GM21526 (cell line): ENCODE measurements at regions not wholly inside any gene's neighbourhood (a gene's known extent, or its start where the extent isn't known, plus 50 kb on each side); places are given as distances from the start of the nearest gene placed in this dataset.
A peak's percentile ranks its signal among the peaks of the same experiment; 100 is the strongest.
"Not testable (repeated sequence)": the region's sequence is repeated elsewhere in the genome, so short reads cannot be mapped to it uniquely, and the experiment has no call there.

Experiments
- ATAC-seq: cut with Tn5 transposase; IDR thresholded peaks from one replicate; pipeline ENCODE4 v1.9.1; 2021; ENCODE audit warnings: moderate library complexity; ENCODE audit not compliant: unreplicated experiment, low FRiP score

DNA sequence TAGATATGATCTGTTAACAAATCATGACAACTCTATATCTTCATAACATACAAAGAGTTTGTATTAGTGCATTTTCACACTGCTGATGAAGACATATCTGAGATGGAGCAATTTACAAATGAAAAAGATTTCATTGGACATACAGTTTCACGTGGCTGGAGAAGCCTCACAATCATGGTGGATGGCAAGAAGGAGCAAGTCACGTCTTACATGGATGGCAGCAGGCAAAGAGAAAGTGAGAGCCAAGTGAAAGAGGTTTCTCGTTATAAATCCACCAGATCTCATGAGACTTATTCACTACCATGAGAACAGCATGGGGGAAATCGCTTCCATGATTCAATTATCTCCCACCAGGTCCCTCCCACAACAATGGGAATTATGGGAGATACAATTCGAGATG lies 157.6 kb downstream of the DUSP6 start:
- ATAC-seq = no peak

DNA sequence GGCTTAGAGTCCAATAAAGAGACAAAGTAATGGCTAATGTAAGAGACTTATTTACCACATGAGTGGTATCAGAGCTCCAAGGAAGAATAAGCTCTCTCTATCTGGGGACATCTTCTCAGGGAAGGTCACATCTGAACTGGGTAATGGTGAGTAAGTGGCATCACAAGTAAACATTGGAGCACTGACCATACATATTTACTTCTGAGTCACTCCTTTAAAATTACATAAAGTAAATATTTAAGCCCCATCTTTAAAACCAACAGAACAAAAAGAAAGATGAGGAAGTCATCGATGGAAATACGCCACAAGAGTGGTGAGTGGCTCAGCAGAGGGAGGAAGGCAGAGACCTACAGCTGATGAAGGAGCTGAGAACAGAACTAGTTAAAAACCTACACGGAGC lies 159.9 kb downstream of the DUSP6 start:
- no peak for ATAC-seq

DNA sequence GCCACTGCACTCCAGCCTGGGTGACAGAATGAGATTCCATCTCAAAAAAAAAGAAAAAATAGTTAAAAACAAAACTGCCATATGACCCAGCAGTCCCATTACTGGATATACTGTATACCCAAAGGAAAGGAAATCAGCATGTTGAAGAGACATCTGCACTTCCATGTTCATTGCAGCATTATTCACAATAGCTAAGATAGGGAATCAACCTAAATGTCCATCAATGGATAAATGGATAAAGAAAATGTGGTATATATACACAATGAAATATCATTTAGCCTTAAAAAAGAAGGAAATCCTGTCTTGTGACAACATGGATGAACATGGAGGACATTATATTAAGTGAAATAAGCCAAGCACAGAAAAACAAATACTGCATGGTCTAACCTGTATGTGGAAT lies 160.7 kb downstream of the DUSP6 start:
- not testable (repeated sequence) for ATAC-seq

DNA sequence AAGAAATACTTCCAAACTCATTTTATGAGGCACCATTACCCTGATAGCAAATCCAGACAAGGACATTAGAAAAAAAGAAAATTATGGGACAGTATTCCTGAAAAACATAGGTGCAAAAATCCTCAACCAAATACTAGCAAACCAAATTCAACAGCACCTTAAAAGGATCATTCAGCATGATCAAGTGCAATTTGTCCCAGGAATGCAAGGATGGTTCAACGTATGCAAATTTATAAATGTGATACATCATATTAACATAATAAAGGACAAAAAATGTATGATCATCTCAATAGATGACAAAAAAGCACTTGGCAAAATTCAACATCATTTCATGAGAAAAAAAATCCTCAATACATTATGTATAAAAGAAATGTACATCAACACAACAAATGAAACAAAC lies 162.9 kb downstream of the DUSP6 start:
- no peak for ATAC-seq

DNA sequence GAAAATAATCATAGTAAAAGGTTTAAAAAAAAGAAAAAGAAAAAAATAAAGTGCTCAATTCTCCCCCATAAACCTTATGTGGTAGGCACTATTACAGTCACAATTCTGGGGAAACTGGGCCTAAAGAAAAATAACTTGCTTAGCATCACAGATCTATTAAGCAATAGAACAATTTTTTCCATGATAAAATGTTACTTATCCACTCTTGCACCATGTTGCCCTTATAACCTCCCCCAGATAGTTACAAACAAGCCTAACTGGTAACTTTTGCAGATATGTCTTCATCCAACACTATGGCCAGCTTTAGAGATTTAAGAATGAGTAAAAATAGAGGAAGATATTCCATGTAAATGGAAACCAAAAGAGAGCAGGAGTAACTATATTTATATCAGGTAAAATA lies 164.8 kb downstream of the DUSP6 start:
- ATAC-seq = no peak

DNA sequence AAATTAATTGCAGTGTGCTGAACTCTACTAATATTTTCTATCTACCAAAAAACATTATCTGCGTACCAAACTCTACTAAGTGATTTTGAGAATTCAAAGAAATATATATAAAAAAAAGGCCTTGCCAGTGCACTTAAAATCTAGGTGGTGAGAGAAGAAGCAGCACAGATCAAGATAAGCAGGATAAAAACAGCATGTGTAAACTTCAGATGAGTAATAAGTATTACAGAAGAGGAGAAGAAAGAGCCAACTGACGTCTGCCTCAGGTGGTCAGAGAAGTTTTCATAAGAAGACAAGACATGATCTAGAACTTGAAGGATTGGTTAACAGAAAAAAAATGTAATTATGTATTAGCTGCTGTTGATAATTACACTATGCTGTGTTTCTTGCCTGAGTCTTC lies 166.4 kb downstream of the DUSP6 start:
- ATAC-seq = no peak

DNA sequence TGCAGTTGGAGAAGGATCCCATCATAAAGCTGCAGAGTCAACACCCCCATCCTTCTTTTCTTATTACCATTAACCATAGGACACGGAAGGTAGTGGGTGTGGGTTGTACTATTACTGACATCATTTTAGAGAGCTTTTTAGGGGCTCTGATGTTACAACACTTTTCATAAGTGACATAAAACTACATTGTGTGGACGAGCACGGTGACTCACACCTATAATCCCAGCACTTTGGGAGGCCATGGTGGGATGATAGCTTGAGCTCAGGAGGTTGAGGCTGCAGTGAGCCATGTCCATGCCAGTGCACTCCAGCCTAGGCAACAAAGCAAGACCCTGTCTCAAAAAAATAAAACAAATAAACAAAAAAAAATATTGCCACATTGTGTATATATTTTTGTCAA lies 167.1 kb downstream of the DUSP6 start:
- ATAC-seq = no peak

DNA sequence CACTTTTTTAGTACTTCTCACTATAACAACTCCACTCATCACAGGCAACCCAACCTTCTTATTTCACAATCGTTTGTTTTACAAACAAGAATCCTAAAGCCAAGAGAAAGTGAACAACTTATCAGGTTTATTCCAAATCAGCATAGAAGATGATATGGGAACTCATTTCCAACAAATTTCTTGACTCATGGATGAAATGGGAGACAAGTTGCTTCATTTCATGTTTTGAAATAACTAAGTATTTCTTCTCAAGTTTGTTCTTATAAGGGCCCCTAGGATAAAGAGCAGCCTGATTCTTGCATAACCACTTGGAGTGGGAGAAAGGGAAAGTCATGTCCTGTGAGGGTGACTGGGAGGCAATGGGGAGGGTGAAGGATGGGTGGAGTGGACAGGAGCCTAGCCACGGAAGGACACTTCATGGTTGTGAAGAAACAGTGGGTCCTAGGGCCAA lies 168.3 kb downstream of the DUSP6 start:
- no peak for ATAC-seq

DNA sequence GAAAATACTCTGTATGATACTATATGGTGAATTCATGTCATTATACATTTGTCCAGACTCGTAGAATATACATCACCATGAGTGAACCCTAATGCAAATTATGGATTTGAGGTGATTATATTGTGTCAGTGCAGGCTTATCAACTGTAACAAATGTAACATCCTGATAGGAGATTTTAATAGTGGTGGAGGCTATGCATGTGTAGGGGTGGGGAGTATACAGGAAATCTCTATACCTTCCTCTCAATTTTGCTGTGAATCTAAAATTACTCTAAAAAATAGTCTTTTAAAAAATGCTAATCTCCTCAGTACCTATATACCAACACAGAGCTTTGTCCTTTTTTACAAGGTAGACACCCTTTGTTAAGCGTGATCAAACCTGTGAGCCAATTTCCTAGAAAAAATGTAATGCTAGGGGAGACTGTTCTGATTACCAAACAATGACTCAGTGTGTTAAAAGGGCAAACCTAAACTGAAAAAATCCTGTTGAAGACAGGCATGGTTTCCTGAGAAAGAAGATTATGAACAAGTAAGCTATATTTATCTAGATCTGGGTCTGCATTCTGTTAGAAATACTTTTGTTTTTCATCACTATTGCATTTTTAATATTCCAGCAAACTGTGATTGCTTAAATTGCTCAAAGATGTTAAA lies 170.9 kb downstream of the DUSP6 start:
- no peak for ATAC-seq

DNA sequence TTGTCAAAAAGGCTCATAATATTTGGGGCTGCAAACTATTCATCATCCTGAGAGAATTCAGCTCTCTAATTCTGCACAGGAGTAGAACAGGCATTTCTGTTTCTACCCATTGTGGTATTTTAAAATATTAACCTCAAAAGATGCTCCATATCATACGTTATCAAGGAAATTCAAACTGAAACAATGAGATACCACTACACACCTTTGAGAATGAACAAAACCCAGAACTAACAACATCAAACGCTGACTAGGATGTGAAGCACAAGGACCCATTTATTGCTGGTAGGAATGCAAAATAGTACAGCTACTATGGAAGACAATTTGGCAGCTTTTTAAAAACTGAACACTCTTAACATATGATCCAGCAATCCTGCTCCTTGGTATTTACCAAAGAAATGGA lies 171.8 kb downstream of the DUSP6 start:
- no peak for ATAC-seq

DNA sequence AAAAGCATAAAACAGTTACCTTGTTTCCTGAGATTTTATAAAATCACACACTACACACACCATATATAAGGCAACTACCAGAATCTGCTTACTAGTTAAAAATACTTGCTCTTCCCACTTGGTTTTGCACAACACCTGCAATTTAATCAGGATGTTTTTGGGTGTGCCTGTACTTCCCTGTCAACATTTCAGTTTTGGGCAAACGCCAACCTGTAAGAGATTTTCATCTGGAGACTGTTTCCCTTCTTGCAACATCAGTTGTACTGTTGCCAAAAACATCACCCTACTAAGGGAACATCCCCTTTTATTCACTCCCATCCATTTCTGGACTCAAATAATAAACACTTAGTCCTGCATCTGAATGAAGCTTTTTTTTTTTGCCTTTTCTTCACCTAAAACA lies 172.3 kb downstream of the DUSP6 start:
- ATAC-seq = no peak

DNA sequence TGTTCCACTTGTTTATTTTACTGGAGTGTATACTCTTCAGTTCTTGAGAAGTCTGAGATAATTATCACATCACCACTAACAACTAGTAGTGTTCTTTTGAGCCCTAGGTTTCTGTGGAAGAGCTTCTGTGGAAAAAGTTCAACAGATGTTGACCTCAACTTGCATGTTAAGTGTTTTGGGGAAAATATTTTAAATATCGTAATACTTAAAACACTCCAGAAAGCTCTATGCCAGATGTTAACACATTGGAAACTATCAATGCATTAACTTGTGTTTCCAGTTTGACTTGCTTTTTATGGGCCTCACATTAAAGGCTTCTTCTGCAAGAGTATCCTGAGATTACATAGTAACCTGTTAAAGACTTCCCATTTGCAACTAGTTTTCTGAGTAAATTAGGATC lies 173.1 kb downstream of the DUSP6 start:
- no peak for ATAC-seq

DNA sequence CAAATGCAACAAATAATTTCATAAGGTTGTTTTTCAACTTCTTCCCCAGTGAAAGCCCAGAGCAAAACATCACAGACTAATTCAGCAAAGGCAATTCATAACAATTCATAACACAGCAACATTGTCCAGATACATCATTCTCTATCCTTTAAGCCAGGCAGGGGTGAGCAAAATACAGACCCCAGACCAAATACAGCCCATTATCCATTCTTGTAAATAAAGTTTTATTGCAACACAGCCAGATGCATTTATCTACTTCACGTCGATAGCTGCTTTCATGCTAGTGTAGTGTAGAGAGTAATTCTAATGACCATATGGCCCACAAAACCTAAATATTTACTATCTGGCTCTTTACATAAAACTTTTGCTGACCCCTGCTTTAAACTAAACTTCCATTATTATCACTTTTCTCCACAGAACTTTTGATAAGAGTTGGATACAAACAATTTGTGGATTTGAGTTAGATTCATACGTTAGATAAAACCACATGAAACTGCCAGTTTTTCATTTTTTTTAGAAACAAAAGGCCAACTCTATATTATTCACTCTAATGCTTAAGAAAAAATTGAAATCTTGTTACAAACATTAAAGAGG lies 174.4 kb downstream of the DUSP6 start:
- ATAC-seq = no peak

DNA sequence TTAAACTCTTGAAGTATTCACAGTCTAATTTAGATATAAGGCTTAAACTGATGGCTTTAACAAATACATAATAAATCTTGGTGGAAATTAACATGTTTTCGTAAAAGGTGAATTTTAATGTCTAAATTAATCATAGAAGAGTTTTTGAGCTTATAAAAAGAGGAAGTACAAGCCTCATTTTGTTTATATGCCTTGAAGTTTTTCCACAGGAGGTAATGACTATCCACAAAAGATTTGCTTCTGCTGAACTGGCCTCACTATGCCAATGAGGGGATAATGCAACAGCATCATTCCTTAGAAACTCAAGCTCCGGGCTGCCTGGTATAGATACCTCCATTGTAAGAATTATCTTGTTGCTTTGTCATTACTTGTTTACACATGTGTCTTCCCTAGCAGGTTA lies 175.6 kb downstream of the DUSP6 start:
- no peak for ATAC-seq

DNA sequence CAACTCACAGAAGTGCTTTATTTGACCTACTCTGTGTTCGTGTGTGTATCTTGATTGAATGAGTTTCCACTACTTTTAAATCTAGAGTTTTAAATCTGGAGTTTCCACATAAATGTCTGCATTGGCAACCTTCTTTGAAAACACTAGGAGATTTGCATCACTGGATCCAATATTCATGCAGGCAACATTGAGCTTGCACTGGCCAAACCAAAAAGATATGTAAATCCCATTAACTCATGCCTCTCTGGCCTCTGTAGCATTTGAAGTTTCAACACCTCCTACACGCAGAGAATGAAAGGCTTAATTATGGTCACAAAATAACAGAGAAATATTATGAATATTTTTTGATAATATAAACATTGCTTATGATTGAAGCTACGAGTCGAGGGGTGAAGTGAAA lies 178.6 kb downstream of the DUSP6 start:
- ATAC-seq = no peak

DNA sequence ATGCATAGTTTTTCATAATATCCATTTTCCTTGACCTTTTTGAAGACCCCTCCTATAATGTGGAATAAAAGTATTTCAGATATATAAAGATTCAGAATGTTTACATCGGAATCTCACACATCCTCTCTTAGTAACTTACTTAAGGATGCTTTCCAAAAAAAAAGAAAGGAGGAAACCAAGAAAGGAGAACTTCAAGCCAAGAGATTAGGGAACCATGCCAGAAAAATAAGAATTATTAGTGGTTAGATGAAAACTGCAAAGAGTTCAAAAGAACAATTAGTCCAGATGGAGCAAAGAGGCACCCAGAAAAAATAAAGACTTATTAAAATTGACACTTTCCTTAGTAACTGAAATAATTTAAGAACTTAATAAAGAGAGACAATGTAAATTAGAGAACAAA lies 179.2 kb downstream of the DUSP6 start:
- ATAC-seq = no peak

DNA sequence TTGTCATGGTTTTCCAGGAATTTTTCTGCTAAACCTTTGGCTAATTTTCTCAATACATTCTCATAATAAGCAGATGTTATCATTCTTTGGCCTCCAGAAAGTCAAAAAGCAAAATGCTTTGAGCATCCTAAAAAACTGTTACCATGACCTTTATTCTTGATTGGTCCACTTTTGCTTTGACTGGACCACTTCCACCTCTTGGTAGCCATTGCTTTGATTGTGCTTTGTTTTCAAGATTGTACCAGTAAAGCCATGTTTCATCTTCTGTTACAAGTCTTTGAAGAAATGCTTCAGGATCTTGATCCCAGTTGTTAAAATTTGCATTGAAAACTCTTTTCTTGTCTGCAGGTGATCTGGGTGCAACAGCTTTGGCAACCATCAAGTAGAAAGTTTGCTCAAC lies 180.1 kb downstream of the DUSP6 start:
- no peak for ATAC-seq

DNA sequence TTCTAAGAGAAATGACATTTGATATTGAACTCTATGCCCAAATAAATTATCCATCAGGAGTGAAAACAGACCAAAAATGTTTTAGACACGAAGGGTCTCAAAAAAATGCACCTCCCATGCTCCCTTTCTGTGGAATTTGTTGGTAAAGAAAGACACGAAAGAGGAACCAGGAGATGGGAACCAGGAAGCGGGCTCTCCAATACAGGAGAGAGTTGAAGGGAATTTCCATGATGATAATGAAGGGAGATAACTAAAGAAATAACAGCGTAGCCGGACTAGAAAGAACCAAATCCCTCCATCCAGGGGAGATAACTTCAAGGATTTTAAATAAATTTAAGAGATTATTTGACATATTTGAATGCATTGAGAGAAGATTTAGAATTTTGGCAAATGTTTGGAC lies 183.0 kb downstream of the DUSP6 start:
- ATAC-seq = no peak

DNA sequence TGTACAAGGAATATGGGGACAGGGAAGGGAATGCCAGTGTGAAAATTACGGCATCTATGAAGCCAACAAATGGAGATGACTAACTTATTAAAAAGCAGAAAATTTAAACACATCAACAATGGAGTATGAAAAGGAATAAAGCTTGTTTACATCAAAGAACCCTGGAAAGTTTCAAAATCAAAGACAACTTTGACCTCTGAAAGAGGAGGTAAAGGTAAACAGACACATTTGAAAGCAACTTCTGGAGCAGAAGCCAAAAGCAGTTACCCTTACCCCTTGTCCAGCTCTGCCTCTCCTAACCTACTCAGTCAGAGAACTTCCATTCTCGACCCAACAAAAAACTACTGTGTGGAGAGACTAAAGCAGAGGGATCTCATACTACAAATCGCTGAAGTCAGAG lies 184.3 kb downstream of the DUSP6 start:
- ATAC-seq = no peak

DNA sequence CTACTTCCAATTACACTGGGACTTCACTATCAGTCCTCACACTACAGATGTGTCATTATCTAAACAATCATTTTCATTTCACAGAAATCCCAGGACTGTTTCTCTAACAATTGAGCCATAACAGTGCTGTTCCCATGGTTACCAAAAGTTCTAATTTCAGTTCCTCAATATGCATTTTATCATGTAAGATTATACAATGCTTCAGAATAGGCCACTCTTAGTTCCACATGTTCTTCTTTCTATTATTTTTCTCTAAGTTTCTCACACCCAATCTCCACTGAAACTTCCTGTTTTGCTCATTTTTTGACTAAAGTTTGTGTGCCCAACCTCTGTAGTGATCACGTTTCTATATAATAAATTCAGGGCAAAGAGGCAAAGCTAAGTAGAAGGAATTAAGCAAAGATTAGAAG lies 185.8 kb downstream of the DUSP6 start:
- ATAC-seq = peak; percentile 98

DNA sequence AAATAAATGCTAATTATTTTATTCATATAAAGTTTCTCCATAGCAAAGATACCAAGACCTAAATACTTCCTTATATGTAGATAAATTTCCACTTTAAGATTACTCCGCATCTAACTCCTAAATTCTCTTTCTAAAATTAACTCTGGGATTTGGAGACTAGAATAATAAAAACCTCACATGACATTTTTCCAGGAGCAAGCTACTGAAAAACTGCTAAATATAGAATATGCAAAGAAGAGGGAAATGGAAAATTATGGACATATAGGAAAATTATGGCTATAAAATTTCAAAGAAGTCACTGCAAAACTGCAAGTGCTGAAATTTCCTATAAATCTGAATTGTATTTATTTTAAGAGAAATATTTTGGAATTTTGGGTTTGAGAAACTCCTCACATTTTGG lies 186.2 kb downstream of the DUSP6 start:
- ATAC-seq = no peak

DNA sequence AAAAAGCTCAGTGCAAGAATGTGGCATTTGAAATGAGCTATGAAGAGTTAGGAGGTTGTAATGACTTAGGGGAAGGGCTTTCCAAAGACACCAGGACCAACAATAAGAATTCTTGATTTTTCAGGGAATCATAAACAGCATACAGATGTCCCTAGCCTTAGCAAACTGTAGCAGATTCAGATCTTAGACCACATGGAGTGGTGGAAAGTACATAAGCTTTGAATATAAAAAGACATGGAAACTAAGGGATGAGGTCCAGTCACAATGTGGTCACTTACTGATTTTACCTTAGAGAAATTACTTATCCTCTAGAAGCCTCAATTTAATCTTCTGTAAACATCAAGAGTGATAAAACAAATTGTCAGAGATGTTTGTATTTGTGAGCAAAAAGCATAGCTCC lies 186.6 kb downstream of the DUSP6 start:
- ATAC-seq = no peak

DNA sequence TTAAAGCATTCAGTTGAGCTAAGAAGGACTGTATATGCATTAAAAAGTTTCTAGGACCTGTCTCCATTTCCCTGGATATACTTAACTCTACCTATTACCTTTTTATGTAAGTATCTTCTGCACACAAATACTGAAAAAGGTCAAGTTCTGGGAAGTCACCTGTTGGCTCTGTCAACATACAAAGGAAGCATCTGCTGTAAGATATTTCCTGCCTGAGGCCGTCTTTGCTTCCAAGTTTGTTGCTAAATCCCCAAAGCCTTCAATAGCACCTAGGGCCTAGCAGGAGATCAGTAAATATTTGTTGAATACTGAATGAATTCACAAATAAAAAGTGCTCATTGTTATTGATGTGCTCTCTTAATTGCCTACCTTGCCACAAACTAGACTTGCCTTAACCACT lies 188.4 kb downstream of the DUSP6 start:
- no peak for ATAC-seq
